GM21723 (cell line): ENCODE measurements at regions not wholly inside any gene's neighbourhood (a gene's known extent, or its start where the extent isn't known, plus 50 kb on each side); places are given as distances from the start of the nearest gene placed in this dataset.

Experiments used
- ATAC-seq: cut with Tn5 transposase; IDR thresholded peaks from one replicate; pipeline ENCODE4 v1.9.1; 2021; ENCODE audit warnings: mild to moderate bottlenecking, moderate library complexity; ENCODE audit not compliant: unreplicated experiment

DNA sequence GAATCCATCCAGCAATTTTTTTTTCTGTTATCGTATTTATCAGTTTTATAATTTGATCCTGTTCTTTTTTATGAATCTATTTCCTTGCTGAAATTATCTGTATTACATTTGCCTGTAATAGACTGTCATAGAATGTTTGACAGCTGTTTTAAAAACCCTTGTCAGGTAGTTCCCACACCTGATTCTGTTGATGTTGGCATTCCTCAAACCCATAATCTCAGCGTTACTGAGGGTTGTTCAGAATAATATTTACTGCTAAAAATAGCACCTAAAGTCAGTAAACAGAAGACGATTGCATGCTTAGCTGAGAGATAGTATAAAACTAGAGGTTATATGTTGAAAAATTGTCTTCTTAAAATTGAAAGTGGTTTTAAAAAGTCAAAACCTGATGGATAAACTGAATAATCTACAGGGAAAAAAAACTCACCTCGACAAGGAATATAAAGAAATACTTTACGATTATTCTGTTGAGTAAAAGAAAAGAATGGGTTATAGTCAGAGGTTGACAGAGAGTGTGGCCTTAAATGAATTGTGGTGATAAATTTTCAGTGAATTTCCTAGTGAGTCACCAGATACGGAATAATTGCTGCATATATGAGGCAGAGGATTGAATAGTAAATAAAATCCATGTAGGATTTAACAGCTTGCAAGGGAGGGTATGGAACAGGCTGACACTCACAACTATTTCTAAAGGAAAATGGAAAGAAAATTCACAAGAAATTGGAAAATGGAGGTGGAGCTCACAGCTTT, 824.1 kb upstream of the IGFBP3 start:
- ATAC-seq, result no peak

DNA sequence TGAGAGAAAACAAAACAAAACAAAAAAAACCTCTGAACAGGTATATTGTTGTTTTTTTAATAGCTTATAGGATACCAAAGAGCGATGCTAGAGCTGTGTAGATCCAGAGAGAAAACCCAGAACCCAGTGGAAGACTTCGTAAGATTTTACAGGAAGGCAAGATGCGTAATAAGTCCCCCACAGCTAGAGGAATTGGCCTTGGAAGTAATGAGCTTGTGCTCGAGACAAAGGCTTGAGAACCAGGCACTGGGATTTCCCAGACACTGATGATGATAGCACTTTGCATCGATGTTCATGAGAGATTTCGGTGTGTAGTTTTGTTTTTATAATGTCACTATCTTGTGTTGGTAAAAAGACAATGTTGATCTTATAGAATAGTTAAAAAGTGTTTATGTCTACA, 821.5 kb upstream of the IGFBP3 start:
- no peak for ATAC-seq

DNA sequence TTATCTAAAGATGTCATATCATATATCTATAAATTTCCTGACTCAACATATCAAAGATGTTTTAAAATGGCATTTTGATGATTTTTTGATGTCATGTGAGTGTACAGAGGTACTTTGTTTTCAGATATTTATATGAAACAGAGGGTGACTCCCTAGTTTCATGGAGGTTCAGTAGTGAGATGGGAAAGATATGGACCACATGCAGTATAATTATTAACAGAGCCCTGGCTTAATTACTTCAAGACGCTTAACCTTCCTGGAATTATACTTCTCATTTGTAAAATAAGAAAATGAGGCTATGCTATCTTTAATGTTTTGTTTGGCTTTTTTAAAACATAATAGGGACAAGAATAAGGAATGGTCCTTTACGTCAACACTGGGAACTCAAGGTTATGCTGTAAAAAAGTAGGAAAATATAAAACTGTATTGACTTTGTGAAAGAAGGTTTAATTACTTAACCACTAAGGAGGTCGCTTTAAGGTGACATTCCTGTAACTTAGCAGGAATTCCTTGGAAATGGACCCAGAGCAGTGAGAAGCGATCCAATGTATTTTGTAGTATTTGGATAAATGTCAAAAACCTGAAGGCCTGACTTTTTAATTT, 821.0 kb upstream of the IGFBP3 start:
- ATAC-seq, result no peak

DNA sequence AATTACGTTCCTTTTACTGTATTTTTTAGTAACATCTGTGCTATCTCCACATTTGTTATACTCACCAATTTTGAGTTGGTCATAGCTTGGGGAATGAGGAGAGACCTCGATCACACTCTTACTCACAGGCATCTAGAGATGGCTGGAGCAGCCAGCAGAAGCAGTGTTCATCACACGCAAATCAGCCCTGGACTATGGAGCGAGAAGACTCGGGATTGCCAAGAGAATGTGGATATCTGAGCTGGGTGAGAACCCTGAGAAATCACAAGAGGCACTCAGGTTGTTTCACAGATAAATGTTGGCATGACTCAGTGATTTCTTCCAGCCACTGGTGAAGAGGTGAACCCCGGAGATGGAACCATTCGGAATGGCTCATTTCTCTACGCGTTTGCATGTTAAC, 820.1 kb upstream of the IGFBP3 start:
- no peak for ATAC-seq

DNA sequence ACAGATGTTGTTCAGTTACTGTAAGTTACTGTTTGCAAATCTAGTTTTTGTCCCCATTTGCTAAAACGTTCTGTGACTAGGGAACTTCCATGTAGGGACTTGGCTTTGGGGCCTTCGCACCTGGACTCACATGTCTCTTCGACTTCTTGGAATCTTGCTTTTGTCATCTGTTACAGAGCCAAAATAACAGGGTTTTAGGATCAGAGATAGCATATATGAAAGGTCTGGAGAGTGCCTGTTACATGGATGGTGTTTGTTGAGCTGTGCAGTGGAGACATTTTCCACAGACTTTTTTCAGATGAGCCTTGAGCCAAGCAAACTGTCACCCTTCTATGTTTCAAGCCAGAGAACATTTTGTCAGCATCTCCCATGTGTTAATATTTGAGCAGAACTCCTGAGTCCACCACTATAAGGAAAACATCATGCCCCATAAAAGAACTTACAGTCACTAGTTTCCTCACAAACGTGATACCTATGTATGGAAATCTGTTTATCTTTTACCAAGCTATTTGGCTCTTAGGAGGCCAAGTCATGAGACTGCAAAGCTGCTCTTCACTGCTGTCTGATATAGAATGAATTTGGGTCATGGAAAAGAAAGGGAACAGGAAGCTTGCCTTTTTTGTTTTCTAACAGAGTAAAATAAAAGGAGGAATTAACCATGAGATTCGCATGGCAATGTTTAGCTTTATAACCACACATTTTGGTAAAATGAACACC, 818.6 kb upstream of the IGFBP3 start:
- ATAC-seq, result no peak

DNA sequence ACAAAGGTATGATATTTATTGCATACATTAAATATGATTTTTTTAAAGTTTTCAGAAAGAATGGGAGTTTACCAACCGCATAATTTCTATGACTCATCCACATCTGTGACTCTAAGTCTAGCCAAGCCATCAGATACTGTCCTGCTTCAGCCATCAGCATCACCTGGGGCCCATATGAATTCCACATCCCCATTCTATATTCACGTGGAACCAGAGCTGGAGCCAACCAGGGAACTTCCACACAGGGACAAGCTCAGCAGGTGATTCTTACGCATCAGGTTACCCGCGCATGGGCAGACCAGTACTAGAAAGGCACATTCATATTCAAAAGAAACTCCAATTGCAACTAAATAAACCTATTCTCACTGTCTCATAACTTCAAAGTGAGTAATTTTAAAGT, 817.7 kb upstream of the IGFBP3 start:
- ATAC-seq, result no peak

DNA sequence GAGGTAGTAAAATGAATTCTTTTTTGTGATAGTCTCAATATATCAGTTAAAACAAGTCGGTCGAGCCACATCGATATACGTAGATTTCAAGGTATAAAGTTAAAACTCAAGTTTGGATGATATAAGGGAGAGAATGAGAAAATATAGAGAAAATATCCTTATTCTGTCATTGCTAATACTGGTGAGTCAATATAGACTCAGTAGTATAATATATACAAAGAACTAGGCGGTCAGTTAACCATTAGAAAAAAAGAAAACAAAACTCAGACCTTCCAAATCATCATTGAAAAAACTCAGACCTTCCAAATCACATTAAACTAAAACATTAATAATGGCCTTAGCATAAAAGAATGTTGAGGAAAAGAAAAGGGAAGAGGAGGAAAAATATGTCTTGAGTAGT, 817.1 kb upstream of the IGFBP3 start:
- no peak for ATAC-seq

DNA sequence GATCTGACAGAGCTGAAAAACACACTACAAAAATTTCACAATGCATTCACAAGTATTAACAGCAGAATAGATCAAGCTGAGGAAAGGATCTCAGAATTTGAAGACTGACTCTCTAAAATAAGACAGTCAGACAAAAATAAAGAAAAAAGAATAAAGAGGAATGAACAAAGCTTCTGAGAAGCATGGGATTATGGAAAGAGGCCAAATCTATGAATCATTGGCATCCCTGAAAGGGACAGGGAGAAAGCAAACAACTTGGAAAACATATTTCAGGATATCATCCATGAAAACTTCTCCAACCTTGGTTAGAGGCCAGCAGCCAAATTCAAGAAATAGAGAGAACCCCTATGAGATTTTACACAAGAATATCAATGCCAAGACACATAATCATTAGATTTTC, 804.8 kb upstream of the IGFBP3 start:
- no peak for ATAC-seq

DNA sequence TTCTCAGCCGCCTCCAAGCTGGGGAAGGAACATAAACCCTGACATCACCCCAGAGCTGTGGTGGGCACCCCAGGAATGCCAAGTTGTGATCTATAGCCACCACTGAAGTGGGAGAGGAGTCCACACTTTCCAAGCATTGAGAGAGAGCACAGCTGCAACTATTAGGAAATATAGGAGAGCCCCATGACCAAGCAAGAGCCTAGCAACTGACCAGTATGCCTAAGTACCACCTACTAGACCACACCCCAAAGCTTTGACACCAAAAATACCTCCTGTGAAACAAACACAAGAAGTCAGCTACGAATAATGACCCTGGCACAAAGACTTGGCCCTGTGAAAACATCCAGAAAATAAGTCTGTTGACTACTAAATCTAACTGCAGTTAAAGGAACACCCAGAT, 804.1 kb upstream of the IGFBP3 start:
- no peak for ATAC-seq

DNA sequence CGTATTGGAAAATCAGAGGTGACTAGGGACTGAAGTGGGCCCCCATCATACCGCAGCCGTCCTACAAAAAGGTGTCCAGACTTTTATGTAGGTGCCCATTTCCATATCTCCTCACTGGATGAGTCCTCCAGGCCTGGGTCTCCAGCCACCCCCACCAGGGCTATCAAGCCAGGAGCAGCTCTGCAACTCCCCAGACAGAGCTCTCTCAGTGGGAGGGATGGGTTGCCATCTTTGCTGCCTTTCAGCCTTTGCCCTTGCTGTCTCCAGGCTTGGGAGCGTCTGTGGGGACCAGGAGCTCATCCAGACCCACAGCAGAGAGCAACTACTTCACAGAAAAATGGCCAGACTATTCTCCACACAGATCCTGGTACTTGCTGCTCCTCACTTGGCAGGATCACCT, 802.7 kb upstream of the IGFBP3 start:
- no peak for ATAC-seq

DNA sequence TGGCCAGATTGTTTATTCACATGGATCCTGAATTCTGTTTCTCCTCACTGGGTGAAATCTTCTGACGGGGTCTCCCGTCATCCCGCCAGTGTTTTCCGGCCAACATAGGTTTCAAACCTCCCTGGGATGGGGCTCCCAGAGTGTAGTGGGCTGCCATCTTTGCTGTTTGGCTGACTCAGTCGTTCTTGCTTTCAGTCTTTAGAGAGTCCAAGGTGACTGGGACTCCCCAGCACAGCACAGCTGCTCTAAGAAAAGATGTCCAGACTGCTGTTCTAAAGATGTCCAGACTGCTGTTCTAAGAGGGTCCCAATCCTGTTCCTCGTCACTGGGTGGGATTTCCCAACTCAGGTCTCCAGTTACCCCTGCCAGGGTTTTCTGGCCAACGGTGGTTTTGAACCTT, 801.9 kb upstream of the IGFBP3 start:
- ATAC-seq, result no peak

DNA sequence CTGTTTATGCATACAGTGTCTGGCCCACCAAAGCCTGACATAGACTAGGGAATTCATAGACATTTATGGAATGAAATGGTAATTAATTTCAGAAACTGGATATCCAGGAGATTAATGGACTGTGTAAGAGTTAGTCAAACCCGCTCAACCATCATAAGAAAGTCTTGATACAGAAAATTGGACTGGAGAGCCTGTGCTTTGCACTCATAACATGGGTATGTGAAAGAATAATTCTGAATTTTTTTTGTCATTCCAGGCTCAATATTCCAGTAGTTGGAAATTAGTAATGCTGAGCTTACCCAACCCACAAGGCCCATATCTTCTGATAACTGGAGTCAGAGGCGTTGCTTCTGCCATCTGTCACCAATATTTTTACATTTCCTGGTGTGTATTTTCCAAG, 799.7 kb upstream of the IGFBP3 start:
- no peak for ATAC-seq

DNA sequence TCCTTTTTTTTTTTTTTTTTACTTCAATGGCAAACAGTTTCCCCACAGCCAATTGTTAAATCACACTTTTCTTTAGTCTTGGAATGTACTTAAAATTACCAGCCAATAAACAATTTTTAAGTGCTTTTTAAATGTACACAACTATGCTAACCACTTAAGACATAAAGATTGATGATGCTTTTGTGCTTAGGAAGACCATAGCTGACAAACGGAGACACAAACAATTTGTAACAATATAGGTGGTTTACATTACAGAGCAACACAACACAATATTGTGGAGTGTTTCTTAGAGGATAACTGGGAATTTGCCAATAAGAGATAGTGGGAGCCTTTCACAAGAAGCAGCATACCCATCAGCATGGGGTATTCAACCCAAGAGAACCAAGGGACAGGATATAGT, 798.5 kb upstream of the IGFBP3 start:
- no peak for ATAC-seq

DNA sequence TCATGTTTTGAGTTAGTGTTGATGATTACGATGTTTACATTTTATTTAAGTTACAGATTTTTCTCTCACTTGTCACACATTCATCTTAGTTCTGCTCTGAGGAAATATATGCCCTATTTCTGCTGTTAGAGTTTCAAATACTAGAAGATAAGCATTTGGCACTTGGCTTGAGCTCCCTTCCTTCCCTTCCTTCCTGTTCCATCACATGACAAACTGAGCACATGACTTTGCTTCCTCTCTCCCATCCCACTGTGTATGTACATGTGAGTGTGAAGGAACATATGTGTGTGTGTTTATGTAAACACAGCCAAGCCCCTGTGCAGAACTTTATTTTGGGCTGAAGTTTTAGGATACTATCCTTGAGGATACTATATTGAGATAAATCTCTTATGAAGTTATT, 795.9 kb upstream of the IGFBP3 start:
- ATAC-seq, result no peak

DNA sequence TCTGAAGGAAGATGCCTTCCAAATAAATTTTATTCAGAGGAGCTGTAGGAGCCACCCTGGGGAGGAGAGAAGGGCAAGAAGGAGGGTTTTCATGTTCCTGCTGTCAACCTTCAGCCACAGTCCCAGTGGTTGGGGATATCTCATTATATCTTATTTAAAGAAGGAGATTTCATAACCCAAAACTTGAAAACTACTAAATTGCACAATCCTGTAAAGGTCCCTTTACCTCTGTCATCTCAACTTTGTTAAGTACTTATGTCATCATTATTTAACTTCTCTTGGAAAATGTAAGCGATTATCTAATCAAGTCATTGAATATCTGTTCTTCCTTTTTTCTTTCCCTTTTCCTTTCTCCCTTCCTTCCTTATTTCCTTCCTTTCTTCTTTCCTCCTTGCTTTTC, 794.5 kb upstream of the IGFBP3 start:
- no peak for ATAC-seq

DNA sequence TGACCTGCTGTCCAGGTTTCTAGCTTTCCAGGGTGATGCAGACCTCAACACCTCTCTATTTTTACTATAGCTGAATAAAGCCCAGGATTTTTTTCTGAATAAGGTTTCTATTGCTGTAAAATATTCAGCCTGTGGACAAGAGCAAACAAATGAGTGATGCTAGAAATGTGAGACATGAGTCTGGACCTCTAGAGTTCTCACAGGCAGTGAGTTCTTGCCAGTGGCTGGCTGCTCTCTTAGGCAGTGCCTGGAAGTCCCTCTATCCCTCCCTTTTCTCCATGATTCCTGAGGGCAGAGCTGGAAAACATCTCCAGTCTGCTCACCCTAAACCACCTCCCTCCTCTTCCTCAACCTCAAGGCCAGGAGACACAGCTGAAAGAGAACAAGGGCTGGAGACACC, 793.8 kb upstream of the IGFBP3 start:
- ATAC-seq, result no peak

DNA sequence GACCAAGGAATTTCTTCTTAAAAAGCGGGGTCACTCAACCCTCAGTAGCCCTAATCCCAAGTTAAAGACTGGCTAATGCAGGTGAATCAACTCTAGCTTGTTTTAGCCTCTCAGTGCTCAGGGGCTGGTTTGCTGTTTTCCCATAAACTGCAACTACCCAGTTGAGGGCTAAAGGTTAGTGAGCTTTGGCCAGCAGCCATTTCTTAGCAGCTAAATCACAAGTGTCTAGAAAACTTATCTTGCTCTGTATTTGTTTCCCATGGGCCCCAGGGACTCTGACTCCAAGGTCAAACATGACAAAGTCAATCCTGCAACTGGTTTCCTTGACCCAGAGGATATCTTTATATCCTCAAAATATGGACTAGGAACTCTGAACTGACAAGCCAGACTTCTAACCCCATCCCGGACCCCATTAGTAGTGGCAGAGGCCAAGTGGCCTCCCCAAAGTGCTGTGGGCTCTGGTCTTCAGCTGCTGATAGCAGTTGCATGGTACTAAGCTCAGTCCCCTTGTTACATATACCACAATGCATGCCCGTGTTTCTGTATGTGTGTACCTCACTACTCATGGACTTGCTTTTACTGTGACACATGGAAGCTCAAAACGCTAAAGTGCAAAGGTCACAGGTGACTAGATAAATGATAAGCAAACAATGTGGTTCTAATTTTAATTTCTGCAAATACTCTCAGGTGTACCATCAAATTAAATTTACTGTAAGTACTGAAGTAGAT, 793.0 kb upstream of the IGFBP3 start:
- ATAC-seq, result no peak

DNA sequence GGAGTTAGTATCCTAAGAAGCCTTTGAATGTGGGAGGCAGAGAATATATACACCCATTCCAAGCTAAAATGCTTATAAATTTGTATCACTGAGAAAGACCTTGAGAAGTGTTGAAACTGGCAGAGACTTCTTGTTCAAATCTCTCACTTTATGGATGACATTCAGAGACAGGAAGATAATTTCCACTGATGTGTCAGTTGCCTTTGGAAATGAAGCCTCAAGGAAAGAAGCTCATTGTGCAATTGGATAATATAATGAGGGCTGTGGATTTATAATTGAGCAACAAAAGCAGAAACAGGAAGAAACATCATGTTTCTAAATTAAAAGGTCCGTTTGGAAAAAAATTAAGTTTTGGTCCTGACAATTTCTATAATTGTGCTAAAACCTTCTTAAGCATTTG, 789.9 kb upstream of the IGFBP3 start:
- ATAC-seq, result no peak

DNA sequence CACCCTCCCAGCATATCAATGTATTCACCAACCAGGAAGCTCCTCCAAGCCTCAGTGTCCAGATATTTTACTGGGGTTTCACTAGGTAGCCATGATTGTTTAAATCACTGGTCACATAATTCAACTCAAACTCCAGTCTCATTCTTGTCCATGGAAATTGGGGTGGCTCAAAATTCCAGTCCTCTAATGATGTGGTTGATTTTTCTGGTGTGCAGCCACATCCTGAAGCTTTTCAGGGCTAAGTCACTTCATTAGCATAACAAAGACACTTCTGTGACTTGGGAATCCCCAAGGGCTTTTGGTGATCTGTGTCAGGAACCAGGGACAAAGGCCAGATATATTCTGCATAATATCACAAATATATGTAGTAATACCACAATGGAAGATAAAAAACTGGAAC, 786.9 kb upstream of the IGFBP3 start:
- no peak for ATAC-seq

DNA sequence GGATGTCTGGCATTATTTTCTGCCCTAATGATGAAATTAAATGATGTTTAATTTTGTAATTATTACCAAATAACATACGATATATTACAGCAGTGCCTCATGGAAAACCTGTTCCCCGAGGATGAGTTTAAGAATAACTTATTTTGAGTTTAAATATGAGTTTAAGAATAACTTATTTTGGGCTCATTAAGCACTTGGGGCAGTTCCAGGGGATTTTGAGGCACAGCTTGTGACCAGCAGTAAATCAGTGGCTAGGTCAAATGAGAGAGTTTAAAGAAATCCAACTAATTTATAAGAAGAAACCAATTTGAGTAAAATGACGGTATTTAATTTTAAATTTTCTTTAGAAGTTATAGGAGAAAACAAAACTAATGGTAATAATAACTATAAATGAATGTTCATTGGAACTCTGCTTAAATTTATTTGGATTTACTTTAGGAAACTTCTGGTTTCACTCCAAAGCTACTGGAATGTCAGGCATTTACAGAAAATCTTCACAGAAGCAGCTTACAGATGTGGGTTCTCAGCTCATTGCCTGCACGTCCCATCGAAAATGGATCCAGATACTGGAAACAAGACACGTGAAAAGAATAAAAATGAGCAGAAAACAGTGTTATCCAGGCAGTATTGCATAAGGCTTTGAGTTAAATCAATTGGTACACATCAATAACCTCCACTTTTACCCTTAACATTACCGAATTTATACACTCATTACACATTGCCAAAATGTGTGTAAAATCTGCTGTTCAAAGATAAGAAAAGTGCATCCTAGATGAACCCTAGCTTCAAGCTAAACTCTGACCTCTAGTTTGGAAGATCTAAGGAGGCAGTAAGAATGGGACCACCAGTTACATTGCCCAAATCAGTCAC, 784.5 kb upstream of the IGFBP3 start:
- ATAC-seq, result no peak

DNA sequence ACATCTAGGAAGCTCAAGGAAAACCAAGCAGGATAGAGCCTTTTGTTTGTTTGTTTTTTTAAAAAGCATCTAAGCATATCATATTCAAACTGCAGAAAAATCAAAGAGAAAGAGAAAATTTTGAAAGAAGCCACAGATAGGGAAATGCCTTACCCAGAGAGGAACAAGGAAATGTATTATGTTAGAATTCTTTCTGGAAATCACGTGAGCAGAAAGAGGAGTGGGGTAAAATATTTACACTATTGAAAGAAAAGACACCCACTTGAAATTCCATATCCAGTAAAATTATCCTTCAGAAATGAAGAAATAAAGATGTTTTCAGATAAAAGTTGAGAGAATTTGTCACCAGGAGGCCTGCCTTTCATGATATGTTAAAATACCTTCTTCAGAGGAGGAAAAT, 775.7 kb upstream of the IGFBP3 start:
- ATAC-seq, result no peak
